Adrenal gland (tissue), 9 donors: ENCODE measurements at regions not wholly inside any gene's neighbourhood (a gene's known extent, or its start where the extent isn't known, plus 50 kb on each side); places are given as distances from the start of the nearest gene placed in this dataset.

Source experiments
- DNase-seq, 7 donors: peaks; one replicate each; pipeline ENCODE4 v3.0.0-alpha.2; 2019 to 2020
- H3K27ac ChIP-seq, 5 donors: fragments of 200-600 bp; sonication (generic) in 4 of 5; 1 replicate in 3 of 5; 2 replicates in 2 of 5; pipeline versions ENCODE4 v1.5.1 to v1.8.0; 2016 to 2020; ENCODE audit warnings: mild to moderate bottlenecking in 1 of 5
- H3K27me3 ChIP-seq: fragments of 200-600 bp; 2 replicates; pipeline ENCODE4 v1.8.0; 2021
- H3K36me3 ChIP-seq, 2 donors: fragments of 200-600 bp; replicated peaks in 1 of 2; 1 replicate in 1 of 2; 2 replicates in 1 of 2; pipeline versions ENCODE4 v1.5.1 to v1.8.0; 2018 to 2022
- H3K4me1 ChIP-seq, 2 donors: fragments of 200-600 bp; replicated peaks in 1 of 2; 1 replicate in 1 of 2; 2 replicates in 1 of 2; pipeline versions ENCODE4 v1.5.1 to v1.8.0; 2018 to 2021
- H3K4me3 ChIP-seq, 4 donors: fragments of 200-600 bp; sonication (generic) in 3 of 4; one replicate each; pipeline ENCODE4 v1.5.1; 2016 to 2018
- H3K9me3 ChIP-seq, 3 donors: fragments of 200-600 bp; sonication (generic) in 1 of 3; replicated peaks in 1 of 3; 1 replicate in 2 of 3; 2 replicates in 1 of 3; pipeline versions ENCODE4 v1.5.1 to v1.8.0; 2016 to 2021
- POLR2A ChIP-seq, 2 donors: fragments of 450-650 bp; IDR thresholded peaks; one replicate each; pipeline ENCODE4 v1.6.1; 2017; ENCODE audit warnings: antibody characterized with exemption in 2 of 2, mild to moderate bottlenecking in 2 of 2, moderate library complexity in 1 of 2
- WGBS, 4 donors: extraction: QIAGEN DNeasy Blood & Tissue Kit in 2 of 4; methylation state at CpG; one replicate each; pipeline versions ENCODE4 v1.1.5 to v1.1.7; 2013 to 2017; 5-methylcytosine and 5-hydroxymethylcytosine counted together
- intact Hi-C, 2 donors: fragments of 100-400 bp; cut with DNase I; formaldehyde crosslinking; loops; one replicate each; pipeline versions ENCODE4 v1.14.1 to v1.15.0; 2022 to 2023
- TF ChIP-seq, protein P1 (sequence below), 6 experiments: fragments of 450-650 bp in 4 of 6; fragments of 200-600 bp in 2 of 6; sonication (generic) in 1 of 6; IDR thresholded peaks; 1 replicate in 5 of 6; 2 replicates in 1 of 6; pipeline versions ENCODE4 v1.5.1 to v1.8.0; 2016 to 2021; ENCODE audit warnings: antibody characterized with exemption in 6 of 6, mild to moderate bottlenecking in 2 of 6, moderate library complexity in 1 of 6
- donor health status: healthy with polysubstance abuse.
- donor health status: Bipolar disorder and iron deficiency.
- donor health status: DM: yes; HTN: yes; CAD: no.
- donor health status: DM: no; HTN: no; CAD: no.
- donor health status: DM: no; HTN: no; CAD: no.

DNA sequence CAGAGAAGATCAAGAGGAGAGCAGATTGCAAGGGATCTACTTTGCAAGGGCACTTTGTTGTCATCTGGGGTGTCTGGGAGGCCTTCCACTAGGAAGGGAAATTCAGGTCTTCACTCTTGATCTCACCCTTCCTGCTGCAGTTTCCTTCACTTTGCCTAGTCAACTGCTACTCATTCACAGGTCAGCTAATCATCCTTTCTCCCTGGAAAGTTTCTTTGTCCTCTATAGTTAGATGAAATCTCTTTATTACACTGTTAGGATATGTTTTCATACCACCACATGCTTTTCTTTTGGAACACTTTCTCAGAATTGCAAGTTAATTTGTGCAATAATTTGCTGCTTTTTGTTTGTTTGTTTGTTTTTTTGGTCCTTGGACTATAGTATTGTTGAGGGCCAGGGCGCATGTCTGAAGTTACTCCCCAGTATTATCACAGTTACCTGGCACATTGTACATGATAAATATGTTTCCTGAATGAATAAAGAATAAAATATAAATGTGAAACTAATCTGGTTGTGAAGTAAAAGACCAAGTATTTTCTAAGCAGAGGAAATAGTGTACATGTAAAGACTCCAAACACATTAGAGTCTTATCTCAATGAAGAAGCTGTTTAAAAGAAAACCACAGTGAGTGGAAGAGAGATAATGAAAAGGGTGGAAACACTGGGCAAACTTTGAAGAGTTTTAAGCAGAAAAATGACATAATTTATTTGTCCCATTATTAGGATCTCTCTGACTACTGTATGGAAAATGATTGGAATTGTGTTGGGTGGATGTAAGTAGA lies 139.9 kb upstream of the DGKB start:
- H3K27ac ChIP-seq, result no peak overlapping the region
- DNase-seq, result no peak
- intact Hi-C loops, result no loop called here
- WGBS, 4 donors, result 60 to 78% (median 69%) methylated on average over 1 of the region's 1 CpG
- no peaks in the 10 kb centered on the region for H3K9me3 ChIP-seq
- no peaks in the 10 kb centered on the region for H3K4me1 ChIP-seq
- no peaks in the 10 kb centered on the region for H3K27me3 ChIP-seq
- TF ChIP-seq, protein P1, sequence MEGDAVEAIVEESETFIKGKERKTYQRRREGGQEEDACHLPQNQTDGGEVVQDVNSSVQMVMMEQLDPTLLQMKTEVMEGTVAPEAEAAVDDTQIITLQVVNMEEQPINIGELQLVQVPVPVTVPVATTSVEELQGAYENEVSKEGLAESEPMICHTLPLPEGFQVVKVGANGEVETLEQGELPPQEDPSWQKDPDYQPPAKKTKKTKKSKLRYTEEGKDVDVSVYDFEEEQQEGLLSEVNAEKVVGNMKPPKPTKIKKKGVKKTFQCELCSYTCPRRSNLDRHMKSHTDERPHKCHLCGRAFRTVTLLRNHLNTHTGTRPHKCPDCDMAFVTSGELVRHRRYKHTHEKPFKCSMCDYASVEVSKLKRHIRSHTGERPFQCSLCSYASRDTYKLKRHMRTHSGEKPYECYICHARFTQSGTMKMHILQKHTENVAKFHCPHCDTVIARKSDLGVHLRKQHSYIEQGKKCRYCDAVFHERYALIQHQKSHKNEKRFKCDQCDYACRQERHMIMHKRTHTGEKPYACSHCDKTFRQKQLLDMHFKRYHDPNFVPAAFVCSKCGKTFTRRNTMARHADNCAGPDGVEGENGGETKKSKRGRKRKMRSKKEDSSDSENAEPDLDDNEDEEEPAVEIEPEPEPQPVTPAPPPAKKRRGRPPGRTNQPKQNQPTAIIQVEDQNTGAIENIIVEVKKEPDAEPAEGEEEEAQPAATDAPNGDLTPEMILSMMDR (IDR thresholded peaks at IDR 0.05), result no peak
- no peak for TF ChIP-seq POLR2A (IDR thresholded peaks at IDR 0.05)
- no peak overlapping the region for H3K4me3 ChIP-seq
- H3K36me3 ChIP-seq, result no peaks in the 10 kb centered on the region

DNA sequence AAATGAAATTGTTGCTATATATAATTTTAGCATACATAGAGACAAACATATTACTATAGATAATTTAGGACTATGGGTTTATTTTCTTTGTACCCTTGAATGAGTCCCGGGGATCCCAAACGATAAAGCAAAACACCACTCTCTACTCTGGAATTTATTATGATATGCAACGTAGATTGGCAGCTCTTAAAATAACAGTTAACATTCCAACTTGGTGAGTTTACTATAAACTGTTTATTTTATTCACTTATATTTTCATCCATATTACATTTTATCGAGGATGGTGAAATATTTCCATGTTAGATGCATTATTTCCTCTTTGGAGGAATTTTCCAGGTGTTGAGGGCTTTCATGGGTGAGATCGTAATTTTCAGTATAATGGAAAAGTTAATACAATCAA lies 138.7 kb upstream of the DGKB start:
- intact Hi-C loops, result no loop called here
- TF ChIP-seq, protein P1 (IDR thresholded peaks at IDR 0.05), result no peak
- TF ChIP-seq POLR2A (IDR thresholded peaks at IDR 0.05), result no peak

GRCh38 chr7:15035814-15036213 lies 133.3 kb upstream of the DGKB start:
- Histone ChIP-seq H3K36me3 (no peaks in the 10 kb centered on the region), H3K9me3 (no peaks in the 10 kb centered on the region), H3K4me3 (no peak overlapping the region), H3K27me3 (no peaks in the 10 kb centered on the region), H3K27ac (no peak overlapping the region), H3K4me1 (no peaks in the 10 kb centered on the region)
- TF ChIP-seq POLR2A (IDR thresholded peaks at IDR 0.05), result no peak
- TF ChIP-seq, protein P1 (IDR thresholded peaks at IDR 0.05), result no peak
- DNase-seq, result no peak
- intact Hi-C loops, result no loop called here
- WGBS, 4 donors, result 77 to 83% (median 80%) methylated on average over 2 of the region's 2 CpGs

More for the DNA sequence above, 138.7 kb upstream of the DGKB start:
- Histone ChIP-seq H3K27ac (no peak overlapping the region), H3K4me3 (no peak overlapping the region), H3K36me3 (no peaks in the 10 kb centered on the region), H3K9me3 (no peaks in the 10 kb centered on the region), H3K27me3 (no peaks in the 10 kb centered on the region), H3K4me1 (no peaks in the 10 kb centered on the region)
- no peak for DNase-seq
- 61 to 69% (median 67%) methylated on average over 5 of the region's 5 CpGs for WGBS, 4 donors

- DNase-seq, result no peak
- Histone ChIP-seq H3K9me3 (no peaks in the 10 kb centered on the region), H3K36me3 (no peaks in the 10 kb centered on the region), H3K27ac (no peak overlapping the region), H3K4me1 (no peaks in the 10 kb centered on the region), H3K4me3 (no peak overlapping the region), H3K27me3 (no peaks in the 10 kb centered on the region)
- intact Hi-C loops, result no loop called here
- WGBS, 4 donors, result 71 to 88% (median 82%) methylated on average over 2 of the region's 2 CpGs
- TF ChIP-seq, protein P1 (IDR thresholded peaks at IDR 0.05), result no peak
- no peak for TF ChIP-seq POLR2A (IDR thresholded peaks at IDR 0.05)
Observed at GRCh38 chr7:15033039-15033438, 130.5 kb upstream of the DGKB start.
